ENCODE measurements at regions not wholly inside any gene's neighbourhood (a gene's known extent, or its start where the extent isn't known, plus 50 kb on each side); places are given as distances from the start of the nearest gene placed in this dataset.
"Not testable (repeated sequence)": the region's sequence is repeated elsewhere in the genome, so short reads cannot be mapped to it uniquely, and the experiment has no call there.

GRCh38 chr3:72660270-72661114, 187.8 kb downstream of the SHQ1 start:
- no peak for DNase-seq (ENCODE audit: low read depth)

GRCh38 chr3:72659596-72659995, 188.6 kb downstream of the SHQ1 start:
- peak; percentile 59 for DNase-seq (ENCODE audit: low read depth)

GRCh38 chr3:72659188-72659587, 189.1 kb downstream of the SHQ1 start:
- DNase-seq (ENCODE audit: low read depth), result no peak

- no peak for DNase-seq (ENCODE audit: low read depth)
These were observed 189.7 kb downstream of the SHQ1 start for GRCh38 chr3:72658466-72659100.

- DNase-seq (ENCODE audit: low read depth), result peak; percentile 62
These were observed 190.6 kb downstream of the SHQ1 start for GRCh38 chr3:72657666-72658065.

- DNase-seq (ENCODE audit: low read depth), result no peak
These were observed 192.5 kb downstream of the SHQ1 start for GRCh38 chr3:72655723-72656122.

GRCh38 chr3:72655131-72655551, 193.1 kb downstream of the SHQ1 start:
- DNase-seq (ENCODE audit: low read depth), result peak; percentile 70

GRCh38 chr3:72652395-72652794, 195.8 kb downstream of the SHQ1 start:
- DNase-seq (ENCODE audit: low read depth), result no peak

- no peak for DNase-seq (ENCODE audit: low read depth)
These were observed 196.7 kb downstream of the SHQ1 start for GRCh38 chr3:72651498-72651897.

GRCh38 chr3:72646263-72646662, 202.0 kb downstream of the SHQ1 start:
- no peak for DNase-seq (ENCODE audit: low read depth)

- not testable (repeated sequence) for DNase-seq (ENCODE audit: low read depth)
These were observed 204.6 kb downstream of the SHQ1 start for GRCh38 chr3:72643635-72644034.

- DNase-seq (ENCODE audit: low read depth), result no peak
These were observed 206.6 kb downstream of the SHQ1 start for GRCh38 chr3:72641684-72642083.

- no peak for DNase-seq (ENCODE audit: low read depth)
These were observed 207.2 kb downstream of the SHQ1 start for GRCh38 chr3:72641072-72641471.

GRCh38 chr3:72636969-72637597, 211.2 kb downstream of the SHQ1 start:
- DNase-seq (ENCODE audit: low read depth), result no peak

- no peak for DNase-seq (ENCODE audit: low read depth)
These were observed 212.7 kb downstream of the SHQ1 start for GRCh38 chr3:72635551-72635950.

GRCh38 chr3:72634128-72634527, 214.1 kb downstream of the SHQ1 start:
- no peak for DNase-seq (ENCODE audit: low read depth)

- peak; percentile 10 for DNase-seq (ENCODE audit: low read depth)
These were observed 214.7 kb downstream of the SHQ1 start for GRCh38 chr3:72633534-72633933.

- peak; percentile 88 for DNase-seq (ENCODE audit: low read depth)
These were observed 215.1 kb downstream of the SHQ1 start for GRCh38 chr3:72633121-72633520.

- DNase-seq (ENCODE audit: low read depth), result peak; percentile 41
These were observed 216.1 kb downstream of the SHQ1 start for GRCh38 chr3:72632129-72632528.

- no peak for DNase-seq (ENCODE audit: low read depth)
These were observed 217.3 kb downstream of the SHQ1 start for GRCh38 chr3:72630969-72631344.

GRCh38 chr3:72630327-72630968, 217.8 kb downstream of the SHQ1 start:
- no peak for DNase-seq (ENCODE audit: low read depth)

GRCh38 chr3:72629191-72629631, 219.0 kb downstream of the SHQ1 start:
- DNase-seq (ENCODE audit: low read depth), result peak; percentile 32
